ENCODE measurements at regions not wholly inside any gene's neighbourhood (a gene's known extent, or its start where the extent isn't known, plus 50 kb on each side); places are given as distances from the start of the nearest gene placed in this dataset.

- TF ChIP-seq, protein P1, sequence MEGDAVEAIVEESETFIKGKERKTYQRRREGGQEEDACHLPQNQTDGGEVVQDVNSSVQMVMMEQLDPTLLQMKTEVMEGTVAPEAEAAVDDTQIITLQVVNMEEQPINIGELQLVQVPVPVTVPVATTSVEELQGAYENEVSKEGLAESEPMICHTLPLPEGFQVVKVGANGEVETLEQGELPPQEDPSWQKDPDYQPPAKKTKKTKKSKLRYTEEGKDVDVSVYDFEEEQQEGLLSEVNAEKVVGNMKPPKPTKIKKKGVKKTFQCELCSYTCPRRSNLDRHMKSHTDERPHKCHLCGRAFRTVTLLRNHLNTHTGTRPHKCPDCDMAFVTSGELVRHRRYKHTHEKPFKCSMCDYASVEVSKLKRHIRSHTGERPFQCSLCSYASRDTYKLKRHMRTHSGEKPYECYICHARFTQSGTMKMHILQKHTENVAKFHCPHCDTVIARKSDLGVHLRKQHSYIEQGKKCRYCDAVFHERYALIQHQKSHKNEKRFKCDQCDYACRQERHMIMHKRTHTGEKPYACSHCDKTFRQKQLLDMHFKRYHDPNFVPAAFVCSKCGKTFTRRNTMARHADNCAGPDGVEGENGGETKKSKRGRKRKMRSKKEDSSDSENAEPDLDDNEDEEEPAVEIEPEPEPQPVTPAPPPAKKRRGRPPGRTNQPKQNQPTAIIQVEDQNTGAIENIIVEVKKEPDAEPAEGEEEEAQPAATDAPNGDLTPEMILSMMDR (IDR thresholded peaks at IDR 0.05; ENCODE audit: poor library complexity) = no peak
- TF ChIP-seq EZH2 (IDR thresholded peaks at IDR 0.05; ENCODE audit: borderline replicate concordance) (no peak), EZH2phosphoT487 (IDR thresholded peaks at IDR 0.05; ENCODE audit: low read depth, severe bottlenecking, unreplicated experiment) (no peak)
These were observed 256.6 kb upstream of the ITGA1 start for GRCh38 chr5:52531105-52531504.

Measured in hepatocyte (in vitro differentiated cells).